ENCODE measurements at regions not wholly inside any gene's neighbourhood (a gene's known extent, or its start where the extent isn't known, plus 50 kb on each side); places are given as distances from the start of the nearest gene placed in this dataset.

DNA sequence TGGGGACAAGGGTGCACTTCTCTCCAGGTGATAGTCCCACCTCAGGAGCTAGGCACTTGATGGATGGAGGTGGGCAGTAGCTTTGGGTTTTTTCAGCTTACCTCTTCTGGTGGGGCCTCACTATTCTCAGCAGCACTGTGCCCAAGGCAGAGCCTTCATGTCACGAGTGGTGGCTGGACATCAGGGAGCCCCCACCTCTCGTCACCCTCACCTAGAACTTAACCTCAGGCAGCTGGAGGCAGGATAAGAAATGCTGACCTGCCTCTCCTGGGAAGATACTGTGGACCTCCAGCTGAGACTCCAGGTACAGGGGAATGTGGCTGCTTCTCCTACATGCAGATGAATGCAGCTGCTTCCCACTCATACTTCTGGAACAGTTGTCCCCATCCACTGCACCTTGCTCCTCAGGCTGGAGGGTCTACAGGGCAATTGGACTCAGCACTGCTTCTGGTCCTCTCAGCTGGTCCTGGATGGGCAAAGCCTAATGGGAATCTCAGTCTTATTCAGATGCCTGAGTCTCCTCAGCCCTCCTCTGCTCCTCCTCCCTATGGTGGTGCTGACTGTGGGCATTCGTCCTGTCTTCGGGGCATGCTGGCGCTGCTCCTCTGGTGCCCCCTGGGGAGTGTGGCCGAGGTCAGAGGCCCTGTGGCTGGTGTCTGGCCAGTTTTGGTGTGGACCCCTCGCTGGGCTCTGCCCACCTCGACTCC lies 129.9 kb downstream of the KLF13 start:
- no peak for DNase-seq

GRCh38 chr15:31457161-31457560 lies 130.5 kb downstream of the KLF13 start:
- DNase-seq = no peak

GRCh38 chr15:31457631-31458526 lies 131.2 kb downstream of the KLF13 start:
- DNase-seq = no peak

DNA sequence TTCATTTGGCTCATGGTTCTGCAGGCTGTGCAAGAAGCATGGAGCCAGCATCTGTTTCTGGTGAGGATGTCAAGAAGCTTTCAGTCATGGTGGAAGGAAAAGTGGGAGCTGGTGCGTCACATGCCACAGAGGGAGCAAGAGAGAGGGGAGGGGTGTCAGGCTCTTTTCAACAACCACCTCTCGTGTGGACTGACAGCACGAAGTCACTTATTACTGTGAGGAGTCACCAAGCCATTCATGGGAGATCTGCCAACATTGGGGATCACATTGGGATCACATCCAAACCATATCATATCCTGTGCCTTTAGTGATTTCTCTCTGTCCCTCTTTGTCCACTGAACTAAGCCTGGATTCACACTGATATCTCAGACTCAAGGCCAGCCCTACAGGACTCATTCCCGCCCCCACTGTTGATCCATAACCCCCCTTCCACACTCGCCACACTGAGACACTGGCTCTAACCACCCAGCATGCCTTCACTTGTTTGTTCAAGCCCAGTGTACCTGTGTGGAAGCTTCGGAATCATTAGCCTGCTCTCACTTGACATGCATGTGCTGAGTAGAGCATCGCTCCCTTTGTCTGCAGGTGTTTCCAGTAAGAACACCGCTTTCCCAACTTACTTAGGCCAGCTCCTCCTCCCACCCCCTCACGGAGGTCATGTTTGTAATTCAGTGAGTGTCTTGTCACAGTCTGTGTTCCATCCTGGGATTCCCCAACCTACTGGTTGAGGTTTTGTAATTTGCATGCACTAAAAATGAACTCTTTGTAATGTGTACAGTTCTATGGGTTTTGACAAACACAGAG lies 132.2 kb downstream of the KLF13 start:
- DNase-seq = peak; percentile 30

DNA sequence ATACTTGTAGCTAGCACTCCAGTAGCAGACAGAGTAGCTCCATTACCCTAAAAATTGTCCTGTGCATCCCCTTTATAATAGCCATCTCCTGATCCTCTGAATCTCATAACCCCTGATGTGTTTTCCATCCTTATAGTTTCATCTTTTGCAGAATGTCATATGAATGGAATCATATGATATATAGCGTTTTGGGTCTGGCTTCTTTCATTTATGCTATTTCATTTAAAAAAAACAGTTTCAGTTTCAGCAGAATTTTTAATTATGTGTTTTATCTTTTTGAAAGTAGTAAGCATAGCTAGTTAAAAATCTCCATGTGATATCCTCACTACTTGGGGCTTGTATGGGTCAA lies 132.7 kb downstream of the KLF13 start:
- DNase-seq = no peak

- DNase-seq = no peak
Observed at GRCh38 chr15:31461375-31461774, 134.7 kb downstream of the KLF13 start.

GRCh38 chr15:31461911-31462480 lies 135.4 kb downstream of the KLF13 start:
- no peak for DNase-seq

GRCh38 chr15:31463521-31464102 lies 137.0 kb downstream of the KLF13 start:
- no peak for DNase-seq

- DNase-seq = no peak
Observed at GRCh38 chr15:31464216-31465082, 137.8 kb downstream of the KLF13 start.

GRCh38 chr15:31465083-31465955 lies 138.7 kb downstream of the KLF13 start:
- DNase-seq = no peak

GRCh38 chr15:31467361-31467760 lies 140.7 kb downstream of the KLF13 start:
- no peak for DNase-seq

- no peak for DNase-seq
Observed at GRCh38 chr15:31468911-31469785, 142.5 kb downstream of the KLF13 start.

GRCh38 chr15:31469786-31470525 lies 143.3 kb downstream of the KLF13 start:
- no peak for DNase-seq

DNA sequence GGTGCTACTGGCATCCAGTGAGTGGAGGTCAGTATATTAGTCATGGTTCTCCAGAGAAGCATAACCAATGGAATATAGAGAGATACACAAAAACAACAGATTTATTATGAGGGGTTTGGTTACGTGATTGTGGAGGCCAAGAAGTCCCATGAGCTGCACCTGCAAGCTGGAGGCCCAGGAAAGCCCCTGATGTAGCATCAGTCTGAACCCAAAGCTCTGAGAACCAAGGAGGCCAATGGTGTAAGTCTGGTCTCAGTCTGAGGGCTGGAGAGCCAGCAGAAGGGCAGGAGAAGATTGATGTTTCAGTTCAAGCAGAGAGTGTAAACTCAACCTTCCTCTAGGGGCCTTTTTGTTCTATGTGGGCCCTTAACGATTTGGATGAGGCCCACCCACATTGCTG lies 144.1 kb downstream of the KLF13 start:
- no peak for DNase-seq

DNA sequence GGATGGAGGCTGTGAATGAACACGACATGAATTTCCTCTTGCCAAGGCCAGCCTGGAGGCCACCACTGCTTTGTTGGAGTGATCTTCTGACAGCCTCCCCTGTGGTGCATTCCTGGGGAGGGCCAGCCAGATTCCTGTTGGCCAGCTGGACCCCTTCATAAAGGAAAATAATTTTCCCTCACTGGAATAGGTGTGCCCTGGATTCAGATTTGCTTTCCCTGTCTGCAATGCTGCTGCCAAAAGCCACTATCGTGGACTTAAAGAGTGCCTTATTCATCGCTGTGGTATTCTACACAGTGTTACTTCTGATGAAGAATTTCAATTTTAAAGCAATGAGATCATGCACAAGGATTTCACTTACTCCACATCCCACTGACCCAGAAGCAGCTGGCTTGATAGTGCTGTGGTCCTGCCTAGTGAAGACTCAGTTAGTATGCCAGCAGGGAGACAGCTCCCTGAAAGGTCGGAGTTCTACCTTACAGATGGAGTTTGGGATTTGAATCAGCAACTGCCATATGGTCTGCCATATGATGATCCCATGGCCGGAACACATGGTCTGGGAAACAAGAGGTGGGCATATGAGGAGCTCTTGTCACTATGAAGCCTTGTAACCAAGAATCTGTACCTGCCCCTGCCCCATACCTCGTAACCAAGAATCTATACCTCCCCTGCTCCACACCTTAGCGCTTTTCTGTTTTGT lies 145.2 kb downstream of the KLF13 start:
- no peak for DNase-seq

- peak; percentile 73 for DNase-seq
Observed at GRCh38 chr15:31472636-31473384, 146.2 kb downstream of the KLF13 start.

DNA sequence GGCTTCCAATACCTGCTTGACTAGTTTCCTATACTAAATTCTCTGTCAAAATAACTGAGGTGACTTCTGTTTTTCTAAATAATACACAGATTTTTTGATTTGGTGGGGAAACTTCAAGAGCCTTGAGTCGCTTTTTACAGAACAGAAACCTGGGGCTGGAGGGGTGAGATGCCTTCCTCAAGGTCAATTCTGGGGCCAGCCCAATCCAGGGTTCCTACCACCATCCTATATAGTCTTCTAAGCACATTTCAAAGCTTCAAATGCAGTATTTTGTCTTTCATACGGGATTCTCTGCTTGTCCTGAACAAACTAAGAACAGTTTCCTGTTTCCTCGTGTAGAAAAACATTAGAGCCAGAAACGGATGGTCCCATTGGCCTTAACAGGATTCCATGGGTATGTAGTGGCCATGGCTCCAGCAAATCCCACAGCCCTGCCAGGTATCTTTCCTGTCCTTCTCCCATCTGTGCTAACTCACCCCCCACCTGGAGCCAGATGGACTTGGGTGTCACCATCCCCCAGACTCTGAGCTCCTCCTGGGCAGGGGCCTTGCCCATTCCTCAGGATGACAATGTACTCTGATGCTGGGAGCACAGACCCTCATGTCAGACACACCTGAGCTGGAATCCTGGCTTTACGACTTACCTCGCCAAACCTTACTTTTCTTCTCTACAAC lies 146.9 kb downstream of the KLF13 start:
- DNase-seq = no peak

Measured in CD4-positive, alpha-beta T cell treated with Interleukin-17A for 1 hour (primary cell).